GM23338 (cell line): ENCODE measurements at regions not wholly inside any gene's neighbourhood (a gene's known extent, or its start where the extent isn't known, plus 50 kb on each side); places are given as distances from the start of the nearest gene placed in this dataset.

Experiments
- CREB1 ChIP-seq: fragments of 250-450 bp; sonication (Bioruptor Pico); IDR thresholded peaks from 2 replicates; pipeline ENCODE4 v1.5.0; 2020; ENCODE audit warnings: low read depth, mild to moderate bottlenecking, moderate library complexity
- EZH2phosphoT487 ChIP-seq: fragments of 200-600 bp; sonication (generic); IDR thresholded peaks from one replicate; pipeline ENCODE4 v1.8.1; 2018; ENCODE audit warnings: antibody characterized with exemption; ENCODE audit not compliant: unreplicated experiment

- no peak for TF ChIP-seq EZH2phosphoT487
- no peak for TF ChIP-seq CREB1 (CRISPR knock-in tag)
These were observed 560.5 kb downstream of the BCL11B start for GRCh38 chr14:98711453-98711852.
